ENCODE measurements at regions not wholly inside any gene's neighbourhood (a gene's known extent, or its start where the extent isn't known, plus 50 kb on each side); places are given as distances from the start of the nearest gene placed in this dataset.

DNA sequence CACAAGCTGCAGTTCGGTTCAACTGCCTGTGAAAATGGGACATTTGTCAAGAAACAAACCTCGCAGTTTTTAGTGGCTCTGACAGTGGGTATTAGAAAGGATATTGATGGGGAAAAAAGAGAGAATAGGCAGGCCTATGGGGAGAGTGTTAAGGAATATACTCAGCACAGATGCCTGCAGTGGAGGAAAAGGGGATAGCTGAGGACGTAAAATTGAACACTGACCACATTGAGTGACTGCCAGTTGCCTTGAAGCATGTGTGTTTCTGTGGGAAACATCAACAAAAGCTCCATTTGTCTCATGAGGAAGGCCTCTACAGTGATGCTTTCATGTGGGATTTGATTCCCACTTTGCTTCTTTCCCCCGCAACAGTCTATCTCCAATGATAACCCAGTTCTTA is 1042.1 kb downstream of the TUSC7 start (continued):
- TF ChIP-seq EP300 (IDR thresholded peaks at IDR 0.05; ENCODE audit: borderline replicate concordance in 1 of 2, low read depth in 1 of 2, low read length in 1 of 2) (no peak), TEAD4 (IDR thresholded peaks at IDR 0.05; ENCODE audit: borderline replicate concordance, insufficient read depth) (no peak), RXRA (IDR thresholded peaks at IDR 0.05; ENCODE audit: borderline replicate concordance, low read depth) (no peak), GABPA (IDR thresholded peaks at IDR 0.05; ENCODE audit: low read depth) (no peak), EZH2phosphoT487 (IDR thresholded peaks at IDR 0.05; ENCODE audit: borderline replicate concordance, low read depth) (no peak), MEF2A (IDR thresholded peaks at IDR 0.05; ENCODE audit: borderline replicate concordance, low read depth) (no peak), MXI1 (IDR thresholded peaks at IDR 0.05; ENCODE audit: low read depth, low read length) (no peak)
- TF ChIP-seq, protein P1, sequence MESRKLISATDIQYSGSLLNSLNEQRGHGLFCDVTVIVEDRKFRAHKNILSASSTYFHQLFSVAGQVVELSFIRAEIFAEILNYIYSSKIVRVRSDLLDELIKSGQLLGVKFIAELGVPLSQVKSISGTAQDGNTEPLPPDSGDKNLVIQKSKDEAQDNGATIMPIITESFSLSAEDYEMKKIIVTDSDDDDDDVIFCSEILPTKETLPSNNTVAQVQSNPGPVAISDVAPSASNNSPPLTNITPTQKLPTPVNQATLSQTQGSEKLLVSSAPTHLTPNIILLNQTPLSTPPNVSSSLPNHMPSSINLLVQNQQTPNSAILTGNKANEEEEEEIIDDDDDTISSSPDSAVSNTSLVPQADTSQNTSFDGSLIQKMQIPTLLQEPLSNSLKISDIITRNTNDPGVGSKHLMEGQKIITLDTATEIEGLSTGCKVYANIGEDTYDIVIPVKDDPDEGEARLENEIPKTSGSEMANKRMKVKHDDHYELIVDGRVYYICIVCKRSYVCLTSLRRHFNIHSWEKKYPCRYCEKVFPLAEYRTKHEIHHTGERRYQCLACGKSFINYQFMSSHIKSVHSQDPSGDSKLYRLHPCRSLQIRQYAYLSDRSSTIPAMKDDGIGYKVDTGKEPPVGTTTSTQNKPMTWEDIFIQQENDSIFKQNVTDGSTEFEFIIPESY (IDR thresholded peaks at IDR 0.05; ENCODE audit: borderline replicate concordance, low read depth): no peak

DNA sequence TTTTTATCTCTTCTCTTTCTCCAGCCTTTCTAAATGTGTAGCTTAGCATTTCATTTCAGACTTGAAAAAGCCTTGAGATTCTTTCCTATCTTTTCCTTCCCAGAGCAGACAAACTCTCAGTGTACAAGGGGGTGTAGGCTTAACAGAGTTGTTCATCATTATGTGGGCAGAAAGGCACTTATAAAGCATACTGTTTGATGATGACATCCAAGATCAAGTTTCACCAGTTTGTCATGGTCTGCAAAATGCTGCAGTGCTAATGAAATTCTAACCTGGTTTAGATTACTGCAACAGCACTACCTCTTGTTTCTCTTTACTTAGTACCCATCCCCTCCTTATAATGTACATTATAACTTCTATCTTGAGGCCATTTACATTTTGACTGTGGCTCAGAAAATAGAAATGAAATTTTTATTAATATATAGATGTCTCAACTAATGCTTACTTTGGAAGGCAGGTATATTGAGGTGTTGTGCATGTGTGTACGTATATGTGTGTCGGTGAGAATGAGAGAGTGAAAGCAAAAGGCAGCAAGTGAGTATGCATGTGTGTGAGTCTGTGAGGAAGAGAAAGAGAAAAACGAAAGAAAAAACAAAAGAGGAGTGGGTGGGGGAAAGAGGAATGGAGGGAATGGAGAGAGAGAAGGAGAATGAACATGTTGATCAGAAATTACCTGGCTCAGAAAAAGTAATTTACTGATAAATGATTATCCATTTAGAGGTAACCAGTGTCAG is 1043.6 kb downstream of the TUSC7 start:
- Histone ChIP-seq H3K4me1 (ENCODE audit: control insufficient read depth in 1 of 2, insufficient read depth in 2 of 2, low read depth in 1 of 2, low read length in 1 of 2) (peaks cover 0 to 4% of the 10 kb centered on the region in 2 experiments; a peak in 2 of 4 replicates), H3K4me3 (ENCODE audit: low read depth in 2 of 2, low read length in 1 of 2) (no peak overlapping the region), H3K9ac (no peak overlapping the region), H3K79me2 (ENCODE audit: insufficient read depth) (no peaks in the 10 kb centered on the region), H4K20me1 (ENCODE audit: insufficient read depth) (no peaks in the 10 kb centered on the region), H3K9me2 (no peaks in the 10 kb centered on the region), H2AFZ (ENCODE audit: low read depth) (no peak overlapping the region; the same call in 1 of the 2 replicates), H3K27me3 (ENCODE audit: insufficient read depth) (no peaks in the 10 kb centered on the region), H3K36me3 (replicated peaks in 1 of 2; ENCODE audit: control insufficient read depth in 1 of 2, insufficient read depth in 2 of 2, low read length in 1 of 2) (no peaks in the 10 kb centered on the region), H3K27ac (ENCODE audit: low read depth in 2 of 2, low read length in 1 of 2) (no peak overlapping the region), H3K9me3 (no peaks in the 10 kb centered on the region), H3F3A (replicated peaks; ENCODE audit: insufficient read depth) (no peaks in the 10 kb centered on the region), H3K4me2 (no peak overlapping the region)
- ChIA-PET CTCF (no interaction called here), POLR2A (no interaction called here)
- 83% methylated on average over 3 of the region's 3 CpGs for WGBS (ENCODE audit: low lambda C conversion rate)
- TF ChIP-seq ELF1 (IDR thresholded peaks at IDR 0.05): no peak
- TF ChIP-seq, protein P2, sequence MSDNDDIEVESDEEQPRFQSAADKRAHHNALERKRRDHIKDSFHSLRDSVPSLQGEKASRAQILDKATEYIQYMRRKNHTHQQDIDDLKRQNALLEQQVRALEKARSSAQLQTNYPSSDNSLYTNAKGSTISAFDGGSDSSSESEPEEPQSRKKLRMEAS (IDR thresholded peaks at IDR 0.05; ENCODE audit: low read depth): no peak
- no peak for TF ChIP-seq RAD21 (IDR thresholded peaks at IDR 0.05; ENCODE audit: low read length)
- no peak for TF ChIP-seq FOSL2 (IDR thresholded peaks at IDR 0.05; ENCODE audit: borderline replicate concordance, low read depth)
- TF ChIP-seq GATA2 (CRISPR knock-in tag; IDR thresholded peaks at IDR 0.05): no peak
- no peak for TF ChIP-seq EZH2phosphoT487 (IDR thresholded peaks at IDR 0.05; ENCODE audit: borderline replicate concordance, low read depth)
- TF ChIP-seq, protein P3, sequence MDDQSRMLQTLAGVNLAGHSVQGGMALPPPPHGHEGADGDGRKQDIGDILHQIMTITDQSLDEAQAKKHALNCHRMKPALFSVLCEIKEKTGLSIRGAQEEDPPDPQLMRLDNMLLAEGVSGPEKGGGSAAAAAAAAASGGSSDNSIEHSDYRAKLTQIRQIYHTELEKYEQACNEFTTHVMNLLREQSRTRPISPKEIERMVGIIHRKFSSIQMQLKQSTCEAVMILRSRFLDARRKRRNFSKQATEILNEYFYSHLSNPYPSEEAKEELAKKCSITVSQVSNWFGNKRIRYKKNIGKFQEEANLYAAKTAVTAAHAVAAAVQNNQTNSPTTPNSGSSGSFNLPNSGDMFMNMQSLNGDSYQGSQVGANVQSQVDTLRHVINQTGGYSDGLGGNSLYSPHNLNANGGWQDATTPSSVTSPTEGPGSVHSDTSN (IDR thresholded peaks at IDR 0.05): no peak
- no peak for DNase-seq
